ENCODE measurements at regions not wholly inside any gene's neighbourhood (a gene's known extent, or its start where the extent isn't known, plus 50 kb on each side); places are given as distances from the start of the nearest gene placed in this dataset.
"Not testable (repeated sequence)": the region's sequence is repeated elsewhere in the genome, so short reads cannot be mapped to it uniquely, and the experiment has no call there.

DNA sequence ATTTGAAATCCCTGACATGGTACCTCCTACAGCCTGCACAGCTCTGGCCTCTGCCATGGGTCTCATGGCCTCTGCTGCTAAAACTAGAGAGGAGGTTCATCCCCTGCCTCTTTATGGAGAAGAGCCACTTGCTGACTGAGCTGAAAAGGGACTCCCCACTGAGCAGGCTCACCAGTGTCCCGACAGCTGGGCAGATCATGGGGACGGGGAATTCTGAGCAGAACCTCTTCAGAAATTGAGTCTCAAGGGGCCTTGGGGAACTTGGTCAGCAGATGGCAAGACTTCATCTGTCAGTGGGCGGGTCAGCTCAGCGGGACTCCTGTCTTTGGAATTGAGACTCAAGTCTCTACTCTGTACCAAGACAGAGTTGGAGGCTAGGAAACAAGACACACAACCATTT is 95.7 kb downstream of the POTEC start:
- TF ChIP-seq ZNF776 (tag by site-specific recombination; IDR thresholded peaks at IDR 0.05; ENCODE audit: borderline replicate concordance); ZNF266 (tag by site-specific recombination; IDR thresholded peaks at IDR 0.05; ENCODE audit: low read depth); ZNF274 (IDR thresholded peaks at IDR 0.05; ENCODE audit: low read length); ZNF274 (tag by site-specific recombination; IDR thresholded peaks at IDR 0.05; ENCODE audit: borderline replicate concordance); WT1 (tag by site-specific recombination; IDR thresholded peaks at IDR 0.05); ZNF416 (tag by site-specific recombination; IDR thresholded peaks at IDR 0.05): not testable (repeated sequence)
- TF ChIP-seq, protein P1, sequence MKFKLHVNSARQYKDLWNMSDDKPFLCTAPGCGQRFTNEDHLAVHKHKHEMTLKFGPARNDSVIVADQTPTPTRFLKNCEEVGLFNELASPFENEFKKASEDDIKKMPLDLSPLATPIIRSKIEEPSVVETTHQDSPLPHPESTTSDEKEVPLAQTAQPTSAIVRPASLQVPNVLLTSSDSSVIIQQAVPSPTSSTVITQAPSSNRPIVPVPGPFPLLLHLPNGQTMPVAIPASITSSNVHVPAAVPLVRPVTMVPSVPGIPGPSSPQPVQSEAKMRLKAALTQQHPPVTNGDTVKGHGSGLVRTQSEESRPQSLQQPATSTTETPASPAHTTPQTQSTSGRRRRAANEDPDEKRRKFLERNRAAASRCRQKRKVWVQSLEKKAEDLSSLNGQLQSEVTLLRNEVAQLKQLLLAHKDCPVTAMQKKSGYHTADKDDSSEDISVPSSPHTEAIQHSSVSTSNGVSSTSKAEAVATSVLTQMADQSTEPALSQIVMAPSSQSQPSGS (tag by site-specific recombination; IDR thresholded peaks at IDR 0.05; ENCODE audit: low read depth), result not testable (repeated sequence)
- TF ChIP-seq, protein P2, sequence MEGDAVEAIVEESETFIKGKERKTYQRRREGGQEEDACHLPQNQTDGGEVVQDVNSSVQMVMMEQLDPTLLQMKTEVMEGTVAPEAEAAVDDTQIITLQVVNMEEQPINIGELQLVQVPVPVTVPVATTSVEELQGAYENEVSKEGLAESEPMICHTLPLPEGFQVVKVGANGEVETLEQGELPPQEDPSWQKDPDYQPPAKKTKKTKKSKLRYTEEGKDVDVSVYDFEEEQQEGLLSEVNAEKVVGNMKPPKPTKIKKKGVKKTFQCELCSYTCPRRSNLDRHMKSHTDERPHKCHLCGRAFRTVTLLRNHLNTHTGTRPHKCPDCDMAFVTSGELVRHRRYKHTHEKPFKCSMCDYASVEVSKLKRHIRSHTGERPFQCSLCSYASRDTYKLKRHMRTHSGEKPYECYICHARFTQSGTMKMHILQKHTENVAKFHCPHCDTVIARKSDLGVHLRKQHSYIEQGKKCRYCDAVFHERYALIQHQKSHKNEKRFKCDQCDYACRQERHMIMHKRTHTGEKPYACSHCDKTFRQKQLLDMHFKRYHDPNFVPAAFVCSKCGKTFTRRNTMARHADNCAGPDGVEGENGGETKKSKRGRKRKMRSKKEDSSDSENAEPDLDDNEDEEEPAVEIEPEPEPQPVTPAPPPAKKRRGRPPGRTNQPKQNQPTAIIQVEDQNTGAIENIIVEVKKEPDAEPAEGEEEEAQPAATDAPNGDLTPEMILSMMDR (tag by site-specific recombination; IDR thresholded peaks at IDR 0.05), result not testable (repeated sequence)
